SH-SY5Y (cell line): ENCODE measurements at regions not wholly inside any gene's neighbourhood (a gene's known extent, or its start where the extent isn't known, plus 50 kb on each side); places are given as distances from the start of the nearest gene placed in this dataset.

Experiments
- GATA2 ChIP-seq: IDR thresholded peaks from 2 replicates; pipeline ENCODE4 v1.6.1; 2011; ENCODE audit warnings: mild to moderate bottlenecking, low read depth, low read length
- GATA3 ChIP-seq: IDR thresholded peaks from 2 replicates; pipeline ENCODE4 v1.6.1; 2011; ENCODE audit warnings: low read depth, mild to moderate bottlenecking, low read length, moderate library complexity

DNA sequence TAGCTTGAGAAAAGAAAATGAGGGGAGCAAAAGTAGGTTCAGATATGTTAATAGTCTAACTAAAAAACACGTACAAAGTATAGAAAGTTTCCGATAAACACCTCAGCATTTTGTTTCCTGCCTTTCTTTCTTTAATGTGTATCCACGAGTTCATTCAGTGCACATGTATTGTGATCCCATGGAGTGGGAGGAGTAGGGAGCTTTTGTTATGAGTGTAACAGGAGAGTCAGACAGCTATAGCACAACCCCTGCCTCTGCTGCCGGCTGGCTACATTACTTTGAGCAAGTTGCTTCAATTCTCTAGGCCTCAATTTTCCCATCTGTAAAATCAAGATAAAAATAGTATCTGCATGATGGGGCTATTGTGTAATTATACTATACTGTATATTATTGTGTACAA, 249.2 kb upstream of the FIGN start:
- no peak for TF ChIP-seq GATA2
- TF ChIP-seq GATA3 = no peak

DNA sequence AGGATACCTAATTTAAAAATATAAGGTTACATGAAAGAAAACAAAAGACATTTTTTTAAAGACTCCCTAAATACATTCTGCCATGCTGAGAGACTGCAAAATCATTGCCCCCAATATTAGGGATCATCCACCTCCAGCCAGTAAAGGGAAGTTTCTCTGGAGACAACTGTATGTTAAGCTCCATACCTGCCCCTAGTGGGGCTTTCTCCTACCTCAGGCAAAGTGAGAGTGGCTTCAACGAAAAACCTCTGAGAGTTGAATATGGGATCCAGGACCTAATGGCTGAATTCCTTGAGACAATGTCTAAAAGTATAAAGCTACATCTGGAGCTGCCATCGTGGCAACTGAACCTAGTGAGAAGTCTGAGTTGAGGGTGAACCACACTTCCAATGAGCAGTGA, 248.1 kb upstream of the FIGN start:
- TF ChIP-seq GATA2 (no peak), GATA3 (no peak)

DNA sequence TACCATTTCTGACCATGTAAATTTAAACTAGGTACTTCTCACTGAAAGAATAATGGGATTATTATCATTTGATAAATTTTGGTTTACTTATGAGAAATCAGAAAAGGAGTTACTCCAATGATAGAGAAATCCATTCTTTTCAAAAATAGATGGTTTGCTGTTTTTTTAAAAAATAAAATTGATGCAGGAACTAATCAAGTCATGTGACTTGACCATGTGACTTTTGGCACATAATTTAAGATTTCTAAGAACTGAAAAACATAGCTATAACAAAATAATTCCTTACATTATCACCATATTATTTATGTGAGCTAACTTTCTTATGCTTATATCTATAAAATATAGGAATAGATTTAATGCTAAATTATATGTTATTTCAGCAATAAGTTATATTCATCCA, 247.1 kb upstream of the FIGN start:
- TF ChIP-seq GATA2 = no peak
- TF ChIP-seq GATA3 = no peak

- TF ChIP-seq GATA3 (no peak), GATA2 (no peak)
Observed at GRCh38 chr2:163974766-163975165, 239.0 kb upstream of the FIGN start.

- TF ChIP-seq GATA2 (no peak), GATA3 (no peak)
Observed at GRCh38 chr2:163970058-163970813, 234.4 kb upstream of the FIGN start.

GRCh38 chr2:163953390-163953907, 217.6 kb upstream of the FIGN start:
- TF ChIP-seq GATA3 = no peak
- no peak for TF ChIP-seq GATA2

GRCh38 chr2:163951312-163951711, 215.5 kb upstream of the FIGN start:
- no peak for TF ChIP-seq GATA3
- no peak for TF ChIP-seq GATA2

DNA sequence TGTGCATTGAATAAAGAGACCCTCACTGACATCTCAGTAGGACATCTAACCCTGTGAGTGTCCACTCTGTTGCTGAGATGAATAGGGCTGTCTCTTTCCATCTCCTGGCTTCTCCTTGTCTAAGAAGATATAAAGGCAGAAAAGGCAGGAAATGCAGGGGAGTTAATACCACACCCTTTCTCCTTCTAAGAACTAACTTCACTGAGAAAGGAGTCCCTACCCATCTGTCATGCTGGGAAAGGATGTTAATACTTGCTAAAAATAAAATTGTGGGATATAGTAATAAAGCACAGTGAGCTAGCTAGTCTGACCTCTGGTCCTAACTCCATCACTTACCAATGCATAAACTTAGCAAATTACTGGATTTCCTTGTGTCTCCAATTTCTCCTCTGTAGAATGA, 213.9 kb upstream of the FIGN start:
- TF ChIP-seq GATA2 (no peak), GATA3 (no peak)

- TF ChIP-seq GATA2 = no peak
- TF ChIP-seq GATA3 = no peak
Observed at GRCh38 chr2:163944347-163944737, 208.5 kb upstream of the FIGN start.

GRCh38 chr2:163943403-163944346, 207.9 kb upstream of the FIGN start:
- TF ChIP-seq GATA2 (no peak), GATA3 (no peak)

GRCh38 chr2:163934131-163934530, 198.3 kb upstream of the FIGN start:
- no peak for TF ChIP-seq GATA2
- TF ChIP-seq GATA3 = no peak

DNA sequence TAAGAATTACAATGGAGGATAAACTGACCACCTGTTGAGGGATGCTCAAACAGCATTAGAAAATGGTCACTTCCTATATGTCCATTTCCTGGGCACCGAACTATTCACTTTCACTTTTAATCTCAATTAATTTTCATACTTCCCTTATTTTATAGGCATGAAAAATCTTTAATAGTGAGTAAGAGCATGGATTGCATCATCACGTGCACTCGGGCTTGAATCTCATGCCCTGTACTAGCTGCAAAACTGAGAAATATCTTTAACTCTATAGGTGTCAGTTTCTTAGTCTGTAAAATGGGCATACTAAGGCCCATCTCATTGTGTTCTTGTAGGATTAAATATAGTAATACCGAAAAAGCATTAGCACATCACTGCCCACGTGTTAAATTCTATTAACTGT, 183.9 kb upstream of the FIGN start:
- no peak for TF ChIP-seq GATA3

DNA sequence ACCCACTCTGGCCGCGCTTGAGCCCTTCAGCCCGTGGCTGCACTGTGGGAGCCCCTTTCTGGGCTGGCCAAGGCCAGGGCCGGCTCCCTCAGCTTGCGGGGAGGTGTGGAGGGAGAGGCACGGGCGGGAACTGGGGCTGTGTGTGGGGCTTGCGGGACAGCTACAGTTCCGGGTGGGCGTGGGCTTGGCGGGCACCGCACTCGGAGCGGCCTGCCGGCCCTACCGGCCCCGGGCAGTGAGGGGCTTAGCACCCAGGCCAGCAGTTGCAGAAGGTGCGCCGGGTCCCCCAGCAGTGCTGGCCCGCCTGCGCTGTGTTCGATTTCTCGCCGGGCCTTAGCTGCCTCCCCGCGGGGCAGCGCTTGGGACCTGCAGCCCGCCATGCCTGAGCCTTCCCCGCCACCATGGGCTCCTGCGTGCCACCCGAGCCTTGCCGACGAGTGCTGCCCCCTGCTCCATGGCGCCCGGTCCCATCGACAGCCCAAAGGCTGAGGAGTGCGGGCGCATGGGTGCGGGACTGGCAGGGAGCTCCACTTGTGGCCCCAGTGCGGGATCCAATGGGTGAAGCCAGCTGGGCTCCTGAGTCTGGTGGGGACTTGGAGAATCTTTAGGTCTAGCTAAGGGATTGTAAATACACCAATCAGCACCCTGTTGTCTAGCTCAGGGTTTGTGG, 173.7 kb upstream of the FIGN start:
- no peak for TF ChIP-seq GATA2
- no peak for TF ChIP-seq GATA3

- TF ChIP-seq GATA2 (no peak), GATA3 (no peak)
Observed at GRCh38 chr2:163906410-163906809, 170.6 kb upstream of the FIGN start.
